Heart left ventricle (tissue), 16 donors: ENCODE measurements at regions not wholly inside any gene's neighbourhood (a gene's known extent, or its start where the extent isn't known, plus 50 kb on each side); places are given as distances from the start of the nearest gene placed in this dataset.
"Not testable (repeated sequence)": the region's sequence is repeated elsewhere in the genome, so short reads cannot be mapped to it uniquely, and the experiment has no call there.

Source experiments
- ATAC-seq, 4 donors: fragments of 200-7000 bp; cut with Tn5 transposase; one replicate each; pipeline ENCODE4 v1.9.1; 2020 to 2022; ENCODE audit warnings: moderate library complexity in 4 of 4, mild to moderate bottlenecking in 3 of 4, moderate number of reproducible peaks in 1 of 4
- DNase-seq, 5 donors: peaks; one replicate each; pipeline ENCODE4 v3.0.0-alpha.2; 2020
- H3K27ac ChIP-seq, 12 donors: fragments of 200-600 bp; sonication (generic) in 4 of 12; one replicate each; pipeline versions ENCODE4 v1.5.0 to v1.8.0; 2016 to 2022; ENCODE audit warnings: mild to moderate bottlenecking in 2 of 12
- H3K27me3 ChIP-seq, 9 donors: fragments of 200-600 bp; sonication (generic) in 2 of 9; one replicate each; pipeline versions ENCODE4 v1.5.1 to v1.8.0; 2016 to 2022; ENCODE audit warnings: mild to moderate bottlenecking in 3 of 9
- H3K36me3 ChIP-seq, 9 donors: fragments of 200-600 bp; sonication (generic) in 2 of 9; one replicate each; pipeline versions ENCODE4 v1.5.0 to v1.8.0; 2018 to 2022; ENCODE audit warnings: mild to moderate bottlenecking in 2 of 9
- H3K4me1 ChIP-seq, 12 donors: fragments of 200-600 bp; sonication (generic) in 4 of 12; one replicate each; pipeline versions ENCODE4 v1.5.0 to v1.8.0; 2016 to 2022; ENCODE audit warnings: mild to moderate bottlenecking in 3 of 12
- H3K4me3 ChIP-seq, 12 donors: fragments of 200-600 bp; sonication (generic) in 4 of 12; one replicate each; pipeline versions ENCODE4 v1.5.0 to v1.8.0; 2017 to 2022; ENCODE audit warnings: mild to moderate bottlenecking in 9 of 12, moderate library complexity in 4 of 12
- H3K9me3 ChIP-seq, 12 donors: fragments of 200-600 bp; sonication (generic) in 4 of 12; one replicate each; pipeline versions ENCODE4 v1.5.0 to v1.8.0; 2016 to 2022; ENCODE audit warnings: mild to moderate bottlenecking in 1 of 12
- CTCF ChIP-seq, 12 donors: fragments of 200-600 bp; sonication (generic) in 4 of 12; IDR thresholded peaks; one replicate each; pipeline versions ENCODE4 v1.5.0 to v1.8.0; 2018 to 2022; ENCODE audit warnings: antibody characterized with exemption in 12 of 12, mild to moderate bottlenecking in 5 of 12
- POLR2A ChIP-seq, 2 donors: fragments of 450-650 bp; IDR thresholded peaks; one replicate each; pipeline ENCODE4 v1.6.1; 2017; ENCODE audit warnings: antibody characterized with exemption in 2 of 2, mild to moderate bottlenecking in 2 of 2, moderate library complexity in 2 of 2
- WGBS, 4 donors: extraction: QIAGEN DNeasy Blood & Tissue Kit in 2 of 4; methylation state at CpG; one replicate each; pipeline versions ENCODE4 v1.1.5 to v1.1.7; 2013 to 2018; 5-methylcytosine and 5-hydroxymethylcytosine counted together
- intact Hi-C, 10 donors: fragments of 100-400 bp; cut with DNase I; formaldehyde crosslinking; loops; one replicate each; pipeline versions ENCODE4 v1.11.1 to v1.14.2; 2022
- donor health status: ischemic (EF 13 %, LVEDD 7.1; RV severe dilation, severe dysfunction).
- donor health status: healthy with polysubstance abuse.
- donor health status: DM: no; HTN: yes; CAD: no.
- donor health status: DM: no; HTN: no; CAD: no.
- donor health status: ischemic (EF 25% LVEDD 6.9; RV normal size, moderate dysfunction).
- donor health status: ischemic (EF 25% LVEDD 5.7; RV mildly dilated, moderate dysfunction).
- donor health status: healthy.
- donor health status: DM: yes; HTN: yes; CAD: no.
- donor health status: ischemic (EF 35%, LVEDD 5.7; RV mildly dilated, moderate dysfunction).
- donor health status: nonischemic (EF 11% LVEDD 7.7; RV severe dilation, severe dysfunction).
- donor health status: DM: yes; HTN: yes; CAD: no.
- donor health status: PGD.
- donor health status: ischemic (EF 29% LVEDD 5.4; RV normal size, mild dysfunction).
- donor health status: nonischemic (EF 23%, LVEDD 6.1; RV moderate dilation, normal function).

GRCh38 chr18:67400502-67401117, 115.9 kb downstream of the DSEL start:
- Histone ChIP-seq H3K27ac (no peak overlapping the region), H3K36me3 (no peaks in the 10 kb centered on the region), H3K4me3 (no peak overlapping the region), H3K27me3 (no peaks in the 10 kb centered on the region), H3K4me1 (no peaks in the 10 kb centered on the region), H3K9me3 (peaks cover 0 to 29% (median 2%) of the 10 kb centered on the region in 12 donors)
- DNase-seq (no peak), ATAC-seq (no peak)
- TF ChIP-seq CTCF (IDR thresholded peaks at IDR 0.05) (no peak), POLR2A (IDR thresholded peaks at IDR 0.05) (no peak)
- WGBS, 4 donors = 74 to 80% (median 79%) methylated on average over 4 of the region's 4 CpGs
- intact Hi-C loops = no loop called here

GRCh38 chr18:67386032-67386431, 130.5 kb downstream of the DSEL start:
- Histone ChIP-seq H3K36me3 (no peaks in the 10 kb centered on the region), H3K27me3 (no peaks in the 10 kb centered on the region), H3K9me3 (no peaks in the 10 kb centered on the region), H3K27ac (no peak overlapping the region), H3K4me3 (no peak overlapping the region), H3K4me1 (no peaks in the 10 kb centered on the region)
- TF ChIP-seq POLR2A (IDR thresholded peaks at IDR 0.05) (no peak), CTCF (IDR thresholded peaks at IDR 0.05) (no peak)
- WGBS, 4 donors = 63 to 79% (median 68%) methylated on average over 3 of the region's 3 CpGs
- DNase-seq (no peak), ATAC-seq (no peak)
- intact Hi-C loops = no loop called here

GRCh38 chr18:67385455-67385854, 131.1 kb downstream of the DSEL start:
- Histone ChIP-seq H3K4me1 (no peaks in the 10 kb centered on the region), H3K36me3 (no peaks in the 10 kb centered on the region), H3K27me3 (no peaks in the 10 kb centered on the region), H3K9me3 (no peaks in the 10 kb centered on the region), H3K4me3 (no peak overlapping the region), H3K27ac (no peak overlapping the region)
- intact Hi-C loops = no loop called here
- WGBS, 4 donors = 18 to 32% (median 29%) methylated on average over 6 of the region's 6 CpGs
- TF ChIP-seq POLR2A (IDR thresholded peaks at IDR 0.05) (no peak), CTCF (IDR thresholded peaks at IDR 0.05) (no peak)
- DNase-seq (no peak), ATAC-seq (no peak)

- H3K36me3 ChIP-seq, DNase-seq, ATAC-seq, H3K9me3 ChIP-seq, H3K27me3 ChIP-seq, H3K27ac ChIP-seq, intact Hi-C loops, H3K4me1 ChIP-seq, H3K4me3 ChIP-seq: not testable (repeated sequence)
- WGBS, 4 donors = 43 to 69% (median 57%) methylated on average over 3 of the region's 3 CpGs
Observed at GRCh38 chr18:67384057-67384456, 132.5 kb downstream of the DSEL start.

GRCh38 chr18:67381608-67382150, 134.8 kb downstream of the DSEL start:
- no peak for TF ChIP-seq CTCF (IDR thresholded peaks at IDR 0.05)
- TF ChIP-seq POLR2A (IDR thresholded peaks at IDR 0.05) = no peak
- Histone ChIP-seq H3K27me3 (no peaks in the 10 kb centered on the region), H3K36me3 (no peaks in the 10 kb centered on the region), H3K27ac (no peak overlapping the region), H3K4me1 (no peaks in the 10 kb centered on the region), H3K4me3 (no peak overlapping the region), H3K9me3 (no peaks in the 10 kb centered on the region)
- 86 to 91% (median 89%) methylated on average over 8 to 10 of the region's 10 CpGs for WGBS, 4 donors
- DNase-seq (peak in 1 of 5 donors; percentile 51), ATAC-seq (peak in 1 of 4 donors; percentile 39)
- intact Hi-C loops = no loop called here
